Medulla oblongata (tissue), 1 donor: ENCODE measurements at regions not wholly inside any gene's neighbourhood (a gene's known extent, or its start where the extent isn't known, plus 50 kb on each side); places are given as distances from the start of the nearest gene placed in this dataset.

Source experiments
- DNase-seq: peaks from one replicate; pipeline ENCODE4 v3.0.0-alpha.2; 2015; ENCODE audit errors: extremely low spot score

DNA sequence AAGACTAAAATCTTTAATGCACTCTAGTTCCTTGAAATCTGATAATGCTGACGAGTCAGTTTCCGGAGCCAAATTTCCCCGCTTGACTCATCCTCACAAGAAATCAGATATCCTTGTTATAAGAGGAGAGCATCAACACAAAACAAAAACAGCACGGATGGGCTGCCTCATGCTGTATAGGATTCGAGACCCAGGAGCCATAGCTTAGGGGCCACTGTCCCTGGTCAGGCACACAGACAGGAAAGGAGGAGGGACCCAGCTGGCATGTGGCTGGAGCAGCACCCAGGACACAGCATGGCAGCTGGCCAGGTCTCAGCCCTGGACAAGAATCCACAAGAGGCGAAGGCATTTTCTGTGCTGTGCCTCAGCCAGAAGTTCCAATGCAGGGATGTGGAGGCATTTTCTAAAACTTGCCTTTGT is 110.2 kb upstream of the SPATA13 start:
- DNase-seq: peak; percentile 78

DNA sequence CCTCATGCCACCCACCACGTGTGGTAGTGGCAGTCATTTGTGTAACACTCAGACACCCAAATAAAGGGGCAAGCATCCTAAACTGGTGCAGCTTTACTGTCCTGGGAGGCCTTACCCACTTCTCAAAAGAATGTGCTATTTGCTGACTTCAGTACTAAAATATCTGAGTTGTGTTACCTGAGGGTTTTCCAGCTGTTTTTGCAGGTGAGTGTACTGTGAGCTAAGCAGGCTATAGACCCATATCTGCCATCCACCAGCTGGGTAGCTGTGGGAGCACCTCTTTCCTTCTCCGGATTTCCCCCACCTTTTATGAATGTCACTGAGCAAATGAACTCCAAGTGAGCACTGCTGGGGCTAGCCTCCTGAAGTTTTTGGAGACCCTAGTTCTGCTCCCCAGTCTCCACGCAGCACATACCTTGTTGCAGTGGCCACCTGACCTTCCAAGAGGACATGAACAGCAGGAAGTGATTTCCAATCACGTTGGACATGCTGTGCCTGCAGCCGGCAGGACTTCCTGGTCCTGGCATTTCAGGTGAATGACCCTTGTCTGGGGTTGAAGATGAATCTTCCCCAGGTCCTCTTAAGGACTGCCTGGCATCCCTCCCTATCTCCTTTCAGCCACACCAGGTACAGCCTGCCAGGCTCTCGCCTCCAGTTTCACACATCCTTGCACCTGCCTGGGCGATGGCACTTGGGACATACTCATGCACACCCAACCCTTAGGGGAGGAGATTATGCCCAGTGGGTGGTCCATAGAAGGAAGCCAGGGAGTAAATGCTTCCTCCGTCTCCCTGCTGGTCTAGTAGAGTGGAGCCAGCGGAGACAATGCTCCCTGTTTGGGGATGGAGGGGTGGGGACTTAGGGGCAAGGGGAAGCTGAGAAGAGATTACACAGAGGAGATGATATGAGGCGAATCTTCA is 109.5 kb upstream of the SPATA13 start:
- no peak for DNase-seq

- peak; percentile 38 for DNase-seq
Measured at GRCh38 chr13:24052547-24053518, 107.7 kb upstream of the SPATA13 start.

- peak; percentile 94 for DNase-seq
Measured at GRCh38 chr13:24053519-24054251, 106.8 kb upstream of the SPATA13 start.

GRCh38 chr13:24056616-24057137 is 103.8 kb upstream of the SPATA13 start:
- DNase-seq: no peak

- DNase-seq: no peak
Measured at GRCh38 chr13:24060993-24061392, 99.5 kb upstream of the SPATA13 start.

- DNase-seq: no peak
Measured at GRCh38 chr13:24063281-24063877, 97.1 kb upstream of the SPATA13 start.

DNA sequence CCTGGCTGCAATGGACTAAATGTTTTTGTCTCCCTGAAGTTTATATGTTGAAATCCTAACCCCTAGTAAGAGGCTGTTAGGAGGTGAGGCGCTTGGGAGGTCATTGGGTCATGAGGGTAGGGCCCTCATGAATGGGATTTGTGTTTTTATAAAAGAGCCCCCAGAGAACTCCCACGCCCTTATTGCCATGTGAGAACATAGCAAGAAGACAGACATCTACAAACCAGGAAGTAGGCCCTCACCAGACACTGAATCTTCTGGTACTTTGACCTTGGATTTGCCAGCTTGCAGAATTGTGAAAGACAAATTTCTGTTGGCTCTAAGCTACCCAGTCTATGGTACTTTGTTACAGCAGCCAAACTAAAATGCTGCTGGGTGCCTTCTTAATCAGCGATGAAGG is 96.1 kb upstream of the SPATA13 start:
- DNase-seq: no peak

DNA sequence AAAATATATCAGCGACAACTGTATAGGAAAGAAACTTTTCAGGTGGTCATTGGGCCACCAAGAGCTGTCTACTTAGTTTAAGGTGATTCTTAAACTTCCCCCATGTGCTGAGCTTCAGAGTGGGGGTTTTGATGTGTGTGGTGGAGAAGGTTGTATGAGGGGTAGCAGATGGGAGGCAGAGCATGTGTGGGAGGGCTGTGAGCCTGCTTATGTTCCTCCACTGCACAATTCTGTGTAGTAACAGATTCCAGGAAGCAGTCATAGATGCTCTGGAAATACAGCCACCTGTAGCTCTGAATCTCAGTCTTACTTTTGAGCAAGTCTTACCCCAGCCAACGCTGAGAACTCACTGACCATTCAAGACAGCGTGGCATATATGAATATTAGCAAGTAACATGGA is 95.3 kb upstream of the SPATA13 start:
- DNase-seq: no peak

DNA sequence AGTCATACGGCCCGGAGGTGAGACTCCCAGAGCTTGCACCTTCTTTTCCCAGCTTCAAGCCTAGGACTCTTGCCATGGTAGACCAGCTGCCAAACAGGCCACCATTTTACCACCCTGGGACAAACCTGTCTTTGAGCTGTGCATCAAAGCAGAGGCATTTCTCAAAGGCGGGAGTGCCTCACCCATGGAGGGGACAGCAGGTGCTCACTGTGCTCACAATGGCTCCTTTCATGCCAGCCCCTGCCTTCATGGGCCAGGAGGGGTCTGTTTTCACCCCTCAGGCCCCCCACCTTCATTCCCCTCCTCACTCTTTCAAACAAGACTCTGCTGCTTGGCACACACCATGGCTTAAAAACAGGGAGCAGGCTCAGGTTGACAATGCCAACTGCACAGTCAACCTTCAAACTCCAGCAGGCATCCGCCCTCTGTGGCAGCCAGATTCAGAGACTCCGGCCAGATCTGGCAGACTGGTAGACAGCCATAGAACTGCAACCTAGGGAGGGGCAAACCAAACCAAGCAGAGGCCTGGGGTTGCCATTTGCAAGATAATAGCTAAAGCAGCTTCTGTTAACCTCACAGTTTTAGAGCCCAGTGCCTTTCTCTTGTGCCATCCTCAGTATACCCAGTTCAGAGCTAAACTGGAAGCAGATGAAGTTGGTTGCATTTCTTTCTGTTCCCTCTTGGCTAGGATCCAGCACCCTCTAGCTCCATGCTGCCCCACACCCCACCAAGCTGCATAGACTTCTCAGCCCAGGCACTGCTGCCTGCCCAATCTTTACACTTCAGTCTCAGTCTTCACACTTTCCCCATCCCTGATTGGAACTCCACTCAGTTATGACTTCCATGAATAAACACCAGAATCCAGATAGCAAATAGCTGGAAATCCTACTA is 93.9 kb upstream of the SPATA13 start:
- DNase-seq: peak; percentile 72

DNA sequence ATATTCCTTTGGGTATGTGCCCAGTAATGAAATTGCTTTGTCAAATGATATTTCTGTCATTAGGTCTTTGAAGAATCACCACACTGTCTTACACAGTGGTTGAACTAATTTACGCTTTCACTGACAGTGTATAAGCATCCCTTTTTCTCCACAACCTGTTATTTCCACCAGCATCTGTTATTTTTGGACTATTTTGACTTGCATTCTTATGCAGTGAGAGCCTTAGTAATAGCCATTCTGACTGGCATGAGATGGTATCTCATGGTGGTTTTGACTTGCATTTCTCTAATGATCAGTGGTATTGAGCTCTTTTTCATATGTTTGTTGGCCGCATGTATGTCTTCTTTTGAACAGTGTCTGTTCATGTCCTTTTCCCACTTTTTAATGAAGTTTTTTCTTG is 92.0 kb upstream of the SPATA13 start:
- DNase-seq: no peak

GRCh38 chr13:24071016-24071415 is 89.5 kb upstream of the SPATA13 start:
- DNase-seq: no peak

DNA sequence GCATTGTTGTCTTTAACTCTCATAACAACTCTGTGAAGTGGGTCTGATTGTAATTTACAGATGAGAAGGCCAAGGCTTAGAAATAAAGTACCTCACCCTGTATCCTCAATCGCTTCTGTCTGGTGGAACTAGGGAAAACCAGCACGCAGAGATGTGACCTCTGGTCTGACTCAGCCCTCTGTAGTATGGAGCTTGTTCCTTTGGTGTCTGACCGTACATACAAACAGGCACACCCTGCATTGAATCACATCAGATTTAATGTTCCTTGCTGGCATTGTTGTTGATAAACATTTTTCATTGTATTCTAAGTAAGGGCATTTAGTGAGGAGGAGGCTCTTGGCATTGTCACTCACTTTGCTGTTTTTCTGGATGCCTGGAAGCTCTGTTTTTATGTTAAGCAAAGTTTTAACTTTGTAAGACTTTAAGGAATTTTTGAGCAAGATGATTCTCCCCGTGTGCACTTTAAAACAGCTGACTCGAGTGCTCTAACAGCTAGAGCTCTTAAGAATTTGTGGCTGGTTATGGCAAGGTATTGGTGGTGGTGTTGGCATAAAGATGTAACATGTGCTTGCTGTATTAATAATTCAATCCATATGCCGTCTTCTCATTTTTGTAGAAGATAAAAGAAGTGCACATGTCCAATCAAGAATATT is 89.0 kb upstream of the SPATA13 start:
- no peak for DNase-seq

DNA sequence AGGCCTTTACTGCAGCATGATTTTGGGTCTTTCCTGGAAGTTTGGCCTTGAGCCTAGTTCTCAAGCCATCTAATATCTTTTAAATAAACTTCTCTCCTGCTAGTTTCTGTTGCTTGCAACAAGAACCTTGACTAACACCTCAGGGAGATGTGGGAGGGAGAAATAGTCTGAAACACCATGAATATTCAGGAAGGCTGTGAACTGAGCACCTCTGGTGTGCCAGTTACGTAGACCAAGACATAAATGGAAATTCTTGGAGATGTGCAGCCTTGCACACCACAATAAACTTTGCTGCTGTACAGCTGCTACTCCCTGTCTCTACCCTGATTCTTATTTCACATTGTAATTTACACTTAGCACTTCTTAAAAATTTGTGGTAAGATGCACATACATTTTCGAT is 86.9 kb upstream of the SPATA13 start:
- DNase-seq: no peak

- peak; percentile 91 for DNase-seq
Measured at GRCh38 chr13:24074678-24075077, 85.8 kb upstream of the SPATA13 start.

GRCh38 chr13:24075137-24075975 is 85.2 kb upstream of the SPATA13 start:
- DNase-seq: no peak

- peak; percentile 44 for DNase-seq
Measured at GRCh38 chr13:24076109-24076508, 84.4 kb upstream of the SPATA13 start.

- DNase-seq: no peak
Measured at GRCh38 chr13:24076636-24077035, 83.9 kb upstream of the SPATA13 start.

DNA sequence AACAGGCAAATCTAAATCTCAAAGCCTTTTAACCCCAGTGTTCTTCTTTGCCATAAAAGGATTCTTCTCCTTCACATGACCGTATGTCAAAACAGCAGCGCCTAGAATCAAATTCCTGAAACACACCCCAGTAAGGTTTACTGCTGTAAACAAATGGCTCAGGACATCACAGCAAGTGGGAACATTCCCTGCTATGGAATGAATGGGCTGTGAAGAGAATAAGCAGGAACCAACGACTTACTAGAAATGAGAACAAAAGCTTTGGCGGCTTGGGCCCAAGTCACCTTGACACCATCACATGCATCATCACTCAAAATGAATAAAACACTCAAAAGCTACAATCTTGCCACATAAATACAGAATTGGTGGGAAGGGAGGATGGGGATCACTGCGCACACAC is 80.4 kb upstream of the SPATA13 start:
- DNase-seq: no peak
